Small intestine (tissue), 7 donors: ENCODE measurements at regions not wholly inside any gene's neighbourhood (a gene's known extent, or its start where the extent isn't known, plus 50 kb on each side); places are given as distances from the start of the nearest gene placed in this dataset.
"Not testable (repeated sequence)": the region's sequence is repeated elsewhere in the genome, so short reads cannot be mapped to it uniquely, and the experiment has no call there.

Experiments used
- DNase-seq, 2 donors: peaks; one replicate each; pipeline versions ENCODE4 v3.0.0 to v3.0.0-alpha.2; 2013
- FAIRE-seq: peaks from 2 replicates; lab custom pipeline; 2012; peaks lifted over from hg19 to GRCh38; lab: Jason Lieb, UNC
- H3K27ac ChIP-seq, 3 donors: one replicate each; pipeline ENCODE4 v1.5.1; 2013; ENCODE audit warnings: low read length in 2 of 3, mild to moderate bottlenecking in 2 of 3, control low read depth in 1 of 3, inconsistent platforms in 1 of 3, low read depth in 1 of 3, moderate library complexity in 1 of 3
- H3K27me3 ChIP-seq, 3 donors: one replicate each; pipeline ENCODE4 v1.6.1; 2013; ENCODE audit warnings: low read length in 3 of 3, inconsistent platforms in 1 of 3; ENCODE audit not compliant: control insufficient read depth in 3 of 3, insufficient read depth in 3 of 3
- H3K36me3 ChIP-seq, 3 donors: one replicate each; pipeline ENCODE4 v1.6.1; 2013; ENCODE audit warnings: low read length in 3 of 3, inconsistent platforms in 1 of 3, low read depth in 1 of 3, mild to moderate bottlenecking in 1 of 3, moderate library complexity in 1 of 3; ENCODE audit not compliant: control insufficient read depth in 3 of 3, insufficient read depth in 2 of 3
- H3K4me1 ChIP-seq, 3 donors: one replicate each; pipeline ENCODE4 v1.6.1; 2013; ENCODE audit warnings: low read length in 2 of 3, inconsistent platforms in 1 of 3, low read depth in 1 of 3, mild to moderate bottlenecking in 1 of 3, moderate library complexity in 1 of 3; ENCODE audit not compliant: control insufficient read depth in 3 of 3, insufficient read depth in 2 of 3
- H3K4me3 ChIP-seq, 3 donors: one replicate each; pipeline ENCODE4 v1.5.1; 2013; ENCODE audit warnings: low read length in 3 of 3, control low read depth in 1 of 3, inconsistent platforms in 1 of 3, low read depth in 1 of 3, mild to moderate bottlenecking in 1 of 3, moderate library complexity in 1 of 3
- H3K9me3 ChIP-seq, 2 donors: one replicate each; pipeline ENCODE4 v1.6.1; 2013; ENCODE audit warnings: low read depth in 1 of 2, low read length in 1 of 2; ENCODE audit not compliant: control insufficient read depth in 2 of 2, insufficient read depth in 1 of 2
- WGBS, 3 donors: extraction: QIAGEN DNeasy Blood & Tissue Kit; methylation state at CpG; one replicate each; pipeline ENCODE4 v1.1.7; 2013; 5-methylcytosine and 5-hydroxymethylcytosine counted together
- donor health status: healthy with polysubstance abuse.
- donor health status: control.
- donor health status: control.
- donor health status: Bipolar disorder and iron deficiency.
- donor health status: healthy.

DNA sequence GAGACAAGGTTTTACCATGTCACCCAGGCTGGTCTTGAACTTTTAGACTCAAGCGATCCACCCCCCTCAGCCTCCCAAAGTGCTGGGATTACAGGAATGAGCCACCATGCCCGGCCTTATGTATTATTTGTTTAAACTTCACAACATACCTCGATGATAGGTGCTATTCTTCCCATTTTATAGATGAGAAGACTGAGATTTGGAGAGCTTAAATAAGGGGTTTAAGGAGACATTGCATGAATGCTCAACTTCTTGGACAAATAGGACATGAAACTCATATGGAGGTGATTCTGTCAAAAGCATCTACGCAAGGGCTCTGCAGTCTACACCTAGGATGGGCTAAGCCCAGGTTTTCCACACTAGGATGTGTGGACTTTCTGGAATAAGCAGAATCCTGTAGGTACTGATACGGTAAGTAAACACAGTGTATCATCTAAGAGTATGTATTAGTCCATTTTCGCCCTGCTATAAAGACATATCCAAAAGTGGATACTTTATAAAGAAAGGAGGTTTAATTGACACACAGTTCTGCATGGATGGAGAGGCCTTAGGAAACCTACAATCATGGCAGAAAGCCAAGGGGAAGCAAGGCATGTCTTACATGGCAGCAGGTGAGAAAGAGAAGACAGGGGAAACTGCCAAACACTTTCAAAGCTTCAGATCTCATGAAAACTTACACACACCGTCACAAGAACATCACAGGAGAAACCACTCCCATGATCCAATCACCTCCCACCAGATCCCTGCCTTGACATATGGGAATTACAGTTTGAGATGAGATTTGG lies 62.8 kb upstream of the CAPRIN1 start:
- no peak for DNase-seq
- no peaks in the 10 kb centered on the region for H3K36me3 ChIP-seq
- H3K27me3 ChIP-seq, result no peaks in the 10 kb centered on the region
- H3K27ac ChIP-seq, result no peak overlapping the region
- H3K4me3 ChIP-seq, result no peak overlapping the region
- WGBS, 3 donors, result 82 to 87% (median 83%) methylated on average over 7 of the region's 7 CpGs
- no peaks in the 10 kb centered on the region for H3K4me1 ChIP-seq
- peaks cover 0 to 12% of the 10 kb centered on the region in 2 donors for H3K9me3 ChIP-seq
- no peak for FAIRE-seq

DNA sequence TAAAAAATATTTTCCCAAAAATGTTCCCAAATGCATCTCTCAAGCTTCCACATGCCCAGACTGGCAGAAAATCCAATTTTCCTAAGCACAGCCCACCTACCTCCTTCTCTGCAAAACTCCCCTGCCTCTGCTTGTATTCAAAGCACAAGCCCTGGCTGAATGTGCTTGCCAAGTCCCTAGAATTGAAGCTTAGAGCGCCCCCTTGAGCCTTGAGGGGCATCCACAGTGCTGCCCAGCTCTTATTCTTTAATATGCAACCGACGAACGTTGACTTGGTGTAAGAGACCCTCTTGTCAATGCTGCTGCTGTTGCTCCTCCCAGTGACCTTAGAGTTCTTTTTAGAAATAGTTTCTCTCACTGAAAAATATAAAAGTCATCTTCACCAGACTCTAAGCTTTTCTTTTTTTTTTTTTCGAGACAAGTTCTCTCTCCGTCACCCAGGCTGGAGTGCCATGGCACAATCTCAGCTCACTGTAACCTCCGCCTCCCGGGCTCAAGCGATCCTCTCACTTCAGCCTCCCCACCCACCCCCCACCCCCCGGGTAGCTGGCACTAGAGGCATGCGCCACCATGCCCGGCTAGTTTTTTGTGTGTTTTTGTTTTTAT lies 63.5 kb upstream of the CAPRIN1 start:
- H3K27me3 ChIP-seq, result no peaks in the 10 kb centered on the region
- H3K27ac ChIP-seq, result no peak overlapping the region
- FAIRE-seq (no peak), DNase-seq (peak; percentile 66 to 79)
- no peak overlapping the region for H3K4me3 ChIP-seq
- H3K36me3 ChIP-seq, result no peaks in the 10 kb centered on the region
- 50 to 56% (median 51%) methylated on average over 12 of the region's 12 CpGs for WGBS, 3 donors
- H3K9me3 ChIP-seq, result peaks cover 0 to 12% of the 10 kb centered on the region in 2 donors
- H3K4me1 ChIP-seq, result no peaks in the 10 kb centered on the region

DNA sequence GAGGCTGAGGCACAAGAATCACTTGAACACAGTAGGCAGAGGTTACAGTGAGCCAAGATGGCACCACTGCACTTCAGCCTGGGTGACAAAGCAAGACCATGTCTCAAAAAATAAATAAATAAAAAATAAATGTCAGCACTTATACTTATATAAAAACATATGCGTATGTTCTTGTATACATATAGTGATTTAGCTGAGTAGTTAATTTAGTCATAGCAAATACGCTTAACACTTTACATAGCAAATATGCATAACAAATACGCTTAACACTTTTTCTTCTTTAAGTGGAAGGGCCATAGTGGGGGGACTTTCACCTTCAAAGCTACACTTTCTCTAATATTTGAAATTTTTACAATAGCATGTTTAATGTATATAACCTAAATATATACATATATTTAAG lies 64.0 kb upstream of the CAPRIN1 start:
- Histone ChIP-seq H3K4me3 (no peak overlapping the region), H3K36me3 (no peaks in the 10 kb centered on the region), H3K27me3 (no peaks in the 10 kb centered on the region), H3K27ac (no peak overlapping the region), H3K9me3 (peaks cover 0 to 9% of the 10 kb centered on the region in 2 donors), H3K4me1 (no peaks in the 10 kb centered on the region)
- no peak for FAIRE-seq
- no peak for DNase-seq
- WGBS, 3 donors, result 87 to 90% (median 90%) methylated on average over 3 of the region's 3 CpGs

DNA sequence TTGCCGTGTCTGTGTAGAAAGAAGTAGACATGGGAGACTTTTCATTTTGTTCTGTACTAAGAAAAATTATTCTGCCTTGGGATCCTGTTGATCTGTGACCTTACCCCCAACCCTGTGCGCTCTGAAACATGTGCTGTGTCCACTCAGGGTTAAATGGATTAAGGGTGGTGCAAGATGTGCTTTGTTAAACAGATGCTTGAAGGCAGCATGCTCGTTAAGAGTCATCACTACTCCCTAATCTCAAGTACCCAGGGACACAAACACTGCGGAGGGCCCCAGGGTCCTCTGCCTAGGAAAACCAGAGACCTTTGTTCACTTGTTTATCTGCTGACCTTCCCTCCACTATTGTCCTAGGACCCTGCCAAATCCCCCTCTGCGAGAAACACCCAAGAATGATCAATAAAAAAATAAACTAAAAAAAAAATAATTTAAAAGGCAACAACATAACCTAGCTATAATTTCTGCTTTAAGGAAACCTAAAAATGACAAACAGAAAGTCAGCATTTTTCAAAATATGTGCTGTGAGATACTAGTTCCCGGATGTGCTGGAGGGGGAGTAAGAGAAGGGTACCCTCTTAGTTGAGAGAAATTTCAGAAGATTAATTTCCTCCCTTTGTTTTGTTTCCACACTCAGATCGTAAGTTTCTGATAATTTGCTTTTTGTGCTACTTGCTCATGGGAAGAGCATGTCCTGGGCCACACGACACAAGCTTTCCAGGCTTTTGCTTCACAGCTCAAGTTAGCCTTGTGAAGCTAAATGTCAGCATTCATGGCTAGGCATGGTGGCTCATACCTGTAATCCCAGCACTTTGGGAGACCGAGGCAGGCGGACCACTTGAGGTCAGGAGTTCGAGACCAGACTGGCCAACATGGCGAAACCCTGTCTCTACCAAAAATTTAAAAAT lies 64.7 kb upstream of the CAPRIN1 start:
- DNase-seq, FAIRE-seq, H3K4me1 ChIP-seq, H3K27ac ChIP-seq, H3K27me3 ChIP-seq, H3K4me3 ChIP-seq, H3K36me3 ChIP-seq, H3K9me3 ChIP-seq: not testable (repeated sequence)
- 75 to 81% (median 79%) methylated on average over 9 to 10 of the region's 12 CpGs for WGBS, 3 donors

DNA sequence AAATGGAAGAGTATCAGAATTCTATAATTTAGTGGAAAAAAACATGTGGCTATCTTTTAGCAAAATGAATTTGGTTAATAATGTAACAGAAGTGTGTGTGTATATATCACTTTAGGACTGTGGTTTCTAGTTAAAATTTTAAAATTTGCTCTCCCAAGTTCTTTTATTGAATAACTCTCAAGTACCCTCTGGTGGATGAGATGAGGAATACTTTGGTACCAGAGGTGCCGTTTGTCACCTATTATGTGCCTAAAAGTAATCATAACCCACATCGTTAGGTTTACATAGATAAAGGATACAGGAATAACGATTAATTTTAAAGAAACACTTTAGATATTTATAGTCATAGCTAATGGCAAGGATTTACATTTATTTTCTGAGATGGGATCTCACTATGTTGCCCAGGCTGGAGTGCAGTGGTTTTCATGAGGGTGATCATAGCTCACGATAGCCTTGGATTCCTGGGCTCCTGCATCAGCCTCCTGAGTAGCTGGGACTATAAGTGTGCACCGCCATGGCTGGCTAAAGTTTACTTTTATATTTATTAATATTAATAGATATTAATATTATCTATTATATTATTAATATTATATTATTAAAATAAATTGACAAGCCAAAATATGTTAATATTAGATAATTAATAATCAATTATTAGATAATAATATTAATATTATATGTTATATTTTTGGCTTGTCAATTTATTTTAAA lies 66.7 kb upstream of the CAPRIN1 start:
- Histone ChIP-seq H3K4me1 (no peaks in the 10 kb centered on the region), H3K36me3 (no peaks in the 10 kb centered on the region), H3K9me3 (peaks cover 0 to 6% of the 10 kb centered on the region in 2 donors), H3K27me3 (no peaks in the 10 kb centered on the region), H3K4me3 (no peak overlapping the region), H3K27ac (no peak overlapping the region)
- peak; percentile 53 for FAIRE-seq
- WGBS, 3 donors, result 87 to 88% (median 87%) methylated on average over 5 of the region's 5 CpGs
- DNase-seq, result no peak

DNA sequence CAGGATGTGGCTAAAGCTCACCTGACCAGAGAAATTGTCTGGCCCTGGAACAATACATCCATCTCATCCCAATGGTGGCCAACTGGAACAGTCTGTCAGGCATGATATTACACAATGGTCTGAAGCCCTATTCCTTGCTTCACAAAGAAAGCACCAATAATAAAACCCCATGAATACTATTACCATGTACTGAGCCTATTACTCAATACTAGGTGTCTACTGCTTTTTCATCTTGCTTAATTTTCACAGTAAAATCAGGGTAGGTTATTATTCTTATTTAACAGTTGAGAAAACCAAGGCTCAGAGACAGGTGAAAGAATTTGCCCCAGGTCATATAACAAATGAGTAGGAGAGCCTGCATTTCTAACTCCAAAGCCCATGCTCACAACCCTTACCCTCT lies 68.9 kb upstream of the CAPRIN1 start:
- DNase-seq (no peak), FAIRE-seq (no peak)

DNA sequence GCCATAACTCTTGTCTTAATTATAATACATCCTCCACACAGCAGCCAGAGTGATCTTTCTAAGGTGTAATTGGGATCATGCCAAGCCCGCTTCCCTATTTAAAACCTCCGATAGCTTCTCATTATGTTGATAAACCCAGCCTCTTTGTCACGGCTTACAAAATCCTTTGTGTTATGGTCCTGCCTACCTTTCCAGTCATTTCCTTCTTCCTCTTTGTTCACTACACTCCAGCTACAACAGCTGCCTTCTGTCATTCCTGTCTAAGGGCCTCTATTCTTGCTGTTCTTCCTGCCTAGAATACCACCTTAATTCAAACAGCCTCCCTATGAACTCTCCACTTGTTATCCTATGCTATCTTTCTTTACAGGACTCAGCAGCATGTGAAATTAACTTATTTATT lies 70.6 kb upstream of the CAPRIN1 start:
- Histone ChIP-seq H3K4me1 (no peaks in the 10 kb centered on the region), H3K36me3 (no peaks in the 10 kb centered on the region), H3K9me3 (no peaks in the 10 kb centered on the region), H3K4me3 (no peak overlapping the region), H3K27ac (no peak overlapping the region), H3K27me3 (no peaks in the 10 kb centered on the region)
- no peak for FAIRE-seq
- DNase-seq, result no peak
- WGBS, 3 donors, result 40 to 44% (median 44%) methylated on average over 3 of the region's 3 CpGs

More for the DNA sequence above, 68.9 kb upstream of the CAPRIN1 start:
- Histone ChIP-seq H3K27me3 (no peaks in the 10 kb centered on the region), H3K36me3 (no peaks in the 10 kb centered on the region), H3K4me3 (no peak overlapping the region), H3K9me3 (no peaks in the 10 kb centered on the region), H3K27ac (no peak overlapping the region), H3K4me1 (no peaks in the 10 kb centered on the region)

DNA sequence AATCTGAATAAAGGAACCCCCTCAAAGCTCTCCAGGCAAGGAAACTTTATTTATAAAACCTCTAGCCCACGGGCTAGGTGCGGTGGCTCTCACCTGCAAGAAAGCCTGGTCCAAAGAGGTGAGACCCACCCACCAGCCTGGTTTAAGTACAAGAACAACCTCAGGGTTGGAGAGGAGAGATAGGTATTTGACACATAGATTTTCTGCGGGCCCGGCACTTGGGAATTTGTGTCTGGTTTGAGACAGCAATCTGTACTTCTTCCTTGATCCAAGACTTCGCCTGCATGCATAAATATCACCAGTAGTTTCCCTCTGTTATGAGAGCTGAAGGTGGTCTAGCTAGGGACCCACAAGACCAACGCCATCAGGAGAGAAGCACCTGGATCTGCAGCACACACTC lies 73.2 kb upstream of the CAPRIN1 start:
- no peaks in the 10 kb centered on the region for H3K9me3 ChIP-seq
- H3K36me3 ChIP-seq, result no peaks in the 10 kb centered on the region
- no peak for DNase-seq
- no peaks in the 10 kb centered on the region for H3K4me1 ChIP-seq
- 85 to 94% (median 94%) methylated on average over 6 of the region's 6 CpGs for WGBS, 3 donors
- H3K4me3 ChIP-seq, result no peak overlapping the region
- H3K27me3 ChIP-seq, result no peaks in the 10 kb centered on the region
- no peak for FAIRE-seq
- no peak overlapping the region for H3K27ac ChIP-seq
